Neural crest cell (in vitro differentiated cells): ENCODE measurements at regions not wholly inside any gene's neighbourhood (a gene's known extent, or its start where the extent isn't known, plus 50 kb on each side); places are given as distances from the start of the nearest gene placed in this dataset.

Source experiments
- DNase-seq: peaks from one replicate; pipeline ENCODE4 v3.0.0; 2021; ENCODE audit warnings: low read depth, mixed read lengths, low spot score
- H3K27ac Mint-ChIP-seq: one replicate; pipeline ENCODE4 v1.8.0; 2021; ENCODE audit warnings: mild to moderate bottlenecking, mixed read lengths; ENCODE audit not compliant: unreplicated experiment
- H3K27me3 Mint-ChIP-seq: 2 replicates; pipeline ENCODE4 v1.8.0; 2021; ENCODE audit warnings: low read depth, mild to moderate bottlenecking, mixed read lengths
- H3K36me3 Mint-ChIP-seq: 2 replicates; pipeline ENCODE4 v1.8.0; 2021; ENCODE audit warnings: low read depth, mild to moderate bottlenecking, mixed read lengths
- H3K4me1 Mint-ChIP-seq: 2 replicates; pipeline ENCODE4 v1.8.0; 2021; ENCODE audit warnings: mixed read lengths
- H3K4me3 Mint-ChIP-seq: one replicate; pipeline ENCODE4 v1.8.0; 2021; ENCODE audit warnings: mild to moderate bottlenecking, mixed read lengths
- H3K9me3 Mint-ChIP-seq: 2 replicates; pipeline ENCODE4 v1.8.0; 2021; ENCODE audit warnings: mixed read lengths
- CTCF ChIP-seq: fragments of 200-600 bp; sonication (generic); conservative IDR thresholded peaks from 2 replicates; pipeline ENCODE4 v1.5.0; 2021; ENCODE audit warnings: antibody characterized with exemption, mild to moderate bottlenecking

GRCh38 chr1:30472526-30472925, 250.9 kb downstream of the MATN1 start:
- TF ChIP-seq CTCF: no peak
- no peak overlapping the region for H3K27ac Mint-ChIP-seq
- no peaks in the 10 kb centered on the region for H3K27me3 Mint-ChIP-seq
- peaks cover 2% of the 10 kb centered on the region for H3K36me3 Mint-ChIP-seq
- no peaks in the 10 kb centered on the region for H3K9me3 Mint-ChIP-seq
- DNase-seq: no peak
- H3K4me1 Mint-ChIP-seq: no peaks in the 10 kb centered on the region
- no peak overlapping the region for H3K4me3 Mint-ChIP-seq

GRCh38 chr1:30472009-30472408, 251.4 kb downstream of the MATN1 start:
- no peaks in the 10 kb centered on the region for H3K4me1 Mint-ChIP-seq
- no peaks in the 10 kb centered on the region for H3K36me3 Mint-ChIP-seq
- no peak for DNase-seq
- TF ChIP-seq CTCF: no peak
- H3K27me3 Mint-ChIP-seq: no peaks in the 10 kb centered on the region
- H3K9me3 Mint-ChIP-seq: no peaks in the 10 kb centered on the region
- H3K4me3 Mint-ChIP-seq: no peak overlapping the region
- no peak overlapping the region for H3K27ac Mint-ChIP-seq

- peak overlapping the region; percentile 91 for H3K27ac Mint-ChIP-seq
- H3K4me1 Mint-ChIP-seq: no peaks in the 10 kb centered on the region
- no peak for TF ChIP-seq CTCF
- no peaks in the 10 kb centered on the region for H3K9me3 Mint-ChIP-seq
- DNase-seq: no peak
- H3K36me3 Mint-ChIP-seq: no peaks in the 10 kb centered on the region
- H3K4me3 Mint-ChIP-seq: no peak overlapping the region
- H3K27me3 Mint-ChIP-seq: no peaks in the 10 kb centered on the region
Observed at GRCh38 chr1:30471307-30471706, 252.1 kb downstream of the MATN1 start.

- Mint-ChIP-seq H3K4me1 (no peaks in the 10 kb centered on the region), H3K27me3 (no peaks in the 10 kb centered on the region), H3K27ac (peak overlapping the region; percentile 30), H3K4me3 (no peak overlapping the region), H3K36me3 (no peaks in the 10 kb centered on the region), H3K9me3 (no peaks in the 10 kb centered on the region)
- DNase-seq: no peak
- no peak for TF ChIP-seq CTCF
Observed at GRCh38 chr1:30469426-30469825, 254.0 kb downstream of the MATN1 start.

- TF ChIP-seq CTCF: no peak
- Mint-ChIP-seq H3K4me3 (no peak overlapping the region), H3K36me3 (no peaks in the 10 kb centered on the region), H3K27me3 (no peaks in the 10 kb centered on the region), H3K27ac (no peak overlapping the region), H3K4me1 (no peaks in the 10 kb centered on the region), H3K9me3 (no peaks in the 10 kb centered on the region)
- no peak for DNase-seq
Observed at GRCh38 chr1:30467101-30467500, 256.3 kb downstream of the MATN1 start.

GRCh38 chr1:30466610-30467009, 256.8 kb downstream of the MATN1 start:
- no peaks in the 10 kb centered on the region for H3K36me3 Mint-ChIP-seq
- H3K4me3 Mint-ChIP-seq: no peak overlapping the region
- no peak overlapping the region for H3K27ac Mint-ChIP-seq
- no peaks in the 10 kb centered on the region for H3K9me3 Mint-ChIP-seq
- no peaks in the 10 kb centered on the region for H3K4me1 Mint-ChIP-seq
- no peaks in the 10 kb centered on the region for H3K27me3 Mint-ChIP-seq
- no peak for TF ChIP-seq CTCF
- DNase-seq: no peak
